ENCODE measurements at regions not wholly inside any gene's neighbourhood (a gene's known extent, or its start where the extent isn't known, plus 50 kb on each side); places are given as distances from the start of the nearest gene placed in this dataset.

GRCh38 chr16:48942996-48943395, 333.0 kb upstream of the N4BP1 start:
- no peak for DNase-seq (ENCODE audit: low read depth)

DNA sequence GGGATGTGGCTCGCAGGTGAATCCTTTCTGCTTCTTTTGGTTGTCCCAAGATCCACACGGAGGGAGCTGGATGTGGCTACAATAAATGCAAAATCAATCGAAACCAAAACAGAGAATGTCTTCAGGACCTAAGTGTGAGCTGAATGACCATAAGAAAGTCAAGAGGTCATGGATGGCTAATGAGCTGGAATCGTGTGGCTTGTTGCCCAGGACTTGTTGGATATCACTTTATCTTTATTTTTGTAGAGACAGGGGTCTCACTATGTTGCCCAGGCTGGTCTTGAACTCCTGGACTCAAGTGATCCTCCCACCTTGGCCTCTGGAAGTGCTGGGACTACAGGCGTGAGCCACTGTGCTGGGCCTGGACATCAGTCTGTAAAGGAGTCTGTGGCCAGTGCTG, 326.8 kb upstream of the N4BP1 start:
- no peak for DNase-seq (ENCODE audit: low read depth)

- peak; percentile 3 for DNase-seq (ENCODE audit: low read depth)
These were observed 322.4 kb upstream of the N4BP1 start for GRCh38 chr16:48932216-48932855.

- no peak for DNase-seq (ENCODE audit: low read depth)
These were observed 321.1 kb upstream of the N4BP1 start for GRCh38 chr16:48930951-48931553.

DNA sequence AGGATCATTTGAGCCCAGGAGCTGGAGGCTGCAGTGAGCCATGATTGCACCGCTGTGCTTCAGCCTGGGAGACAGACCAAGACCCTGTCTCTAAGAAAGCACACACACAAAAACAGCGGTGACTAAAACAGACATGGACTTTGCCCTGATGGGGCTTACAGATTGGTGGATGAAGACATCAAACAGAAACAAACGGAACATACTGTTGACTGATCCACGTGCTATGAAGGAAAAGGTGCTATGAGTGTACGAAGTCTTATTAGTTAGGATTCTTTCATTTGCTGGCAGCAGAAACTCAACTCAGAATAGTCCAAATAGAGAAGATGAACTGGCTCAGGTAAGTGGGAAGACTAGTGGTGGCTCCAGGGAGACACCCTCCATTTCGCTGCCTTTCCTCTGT, 309.8 kb upstream of the N4BP1 start:
- DNase-seq (ENCODE audit: low read depth): no peak

GRCh38 chr16:48918520-48919258, 308.7 kb upstream of the N4BP1 start:
- DNase-seq (ENCODE audit: low read depth): no peak

DNA sequence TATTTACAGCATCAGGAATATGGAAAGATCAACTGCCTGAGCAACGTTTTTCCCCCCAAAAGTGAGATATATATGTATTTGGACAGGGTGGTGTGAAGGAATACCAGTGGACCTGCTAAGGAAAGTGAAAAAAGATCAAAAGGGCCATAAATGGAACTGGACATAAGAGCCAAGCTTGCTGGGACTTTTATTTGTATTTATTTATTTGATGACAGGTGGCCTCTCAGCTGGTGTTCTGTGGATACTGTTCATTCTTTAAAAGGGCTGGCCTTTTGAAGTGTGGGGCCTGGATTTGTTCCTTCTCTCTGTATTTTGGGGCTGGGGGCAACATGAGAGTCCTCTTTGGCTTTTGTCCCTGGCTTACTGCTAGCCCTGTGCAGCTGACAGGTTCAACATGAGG, 306.6 kb upstream of the N4BP1 start:
- no peak for DNase-seq (ENCODE audit: low read depth)

GRCh38 chr16:48914070-48914469, 304.1 kb upstream of the N4BP1 start:
- no peak for DNase-seq (ENCODE audit: low read depth)

DNA sequence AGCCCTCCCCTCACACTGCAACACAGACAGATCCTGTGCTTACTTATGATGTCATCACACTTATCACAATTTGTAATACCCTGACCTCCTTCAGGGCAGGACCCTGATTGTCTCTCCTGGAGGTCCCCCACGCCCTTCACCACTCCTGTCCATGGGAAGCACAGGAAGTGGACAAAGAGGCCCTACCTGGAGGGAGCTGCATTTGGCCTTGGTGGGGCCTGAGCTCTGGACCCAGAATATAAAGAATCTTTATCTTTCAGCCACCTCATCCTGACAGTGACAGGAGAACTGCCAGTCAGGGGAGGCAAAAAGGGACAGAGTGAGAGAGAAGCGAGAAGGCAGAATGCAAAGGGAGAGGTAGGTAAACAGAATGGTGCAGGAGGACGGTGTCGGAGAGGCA, 303.4 kb upstream of the N4BP1 start:
- DNase-seq (ENCODE audit: low read depth): no peak

- no peak for DNase-seq (ENCODE audit: low read depth)
These were observed 302.4 kb upstream of the N4BP1 start for GRCh38 chr16:48912360-48912759.

DNA sequence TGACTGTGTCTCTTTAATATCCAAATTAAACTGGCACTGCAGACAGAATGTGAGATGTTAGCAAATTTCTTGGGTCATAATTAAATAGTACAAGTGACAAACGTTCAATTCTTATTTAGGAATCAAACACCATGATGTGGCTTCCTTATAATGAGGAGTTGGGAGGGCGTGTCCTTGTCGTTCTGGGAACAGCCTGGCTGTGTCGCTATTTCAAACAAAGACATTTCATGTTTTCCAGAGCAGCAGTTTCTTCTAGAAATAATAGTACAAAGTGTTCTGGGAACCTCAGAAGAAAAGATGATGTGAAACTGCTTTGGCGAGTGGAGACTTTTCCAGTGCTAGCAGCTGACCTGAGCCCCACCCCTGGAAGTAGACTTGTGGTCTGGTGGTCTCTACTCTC, 301.7 kb upstream of the N4BP1 start:
- DNase-seq (ENCODE audit: low read depth): no peak

DNA sequence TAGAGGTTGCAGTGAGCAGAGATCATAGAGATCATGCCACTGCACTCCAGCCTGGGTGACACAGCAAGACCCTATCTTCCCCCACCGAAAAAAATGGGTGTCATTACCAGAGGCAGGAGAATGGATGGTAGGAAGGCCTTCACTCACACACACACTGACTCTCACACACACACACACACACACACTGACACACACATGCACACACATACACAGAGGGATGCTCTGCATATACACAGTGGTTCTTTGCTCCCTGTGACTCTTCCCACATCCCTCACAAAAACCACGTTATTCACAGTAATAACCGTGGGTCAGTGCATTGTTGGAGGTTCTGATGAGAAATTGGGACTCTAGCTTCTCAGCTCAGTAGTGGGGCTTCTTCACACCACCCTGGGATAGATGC, 300.2 kb upstream of the N4BP1 start:
- DNase-seq (ENCODE audit: low read depth): no peak

GRCh38 chr16:48909231-48909630, 299.3 kb upstream of the N4BP1 start:
- DNase-seq (ENCODE audit: low read depth): no peak

DNA sequence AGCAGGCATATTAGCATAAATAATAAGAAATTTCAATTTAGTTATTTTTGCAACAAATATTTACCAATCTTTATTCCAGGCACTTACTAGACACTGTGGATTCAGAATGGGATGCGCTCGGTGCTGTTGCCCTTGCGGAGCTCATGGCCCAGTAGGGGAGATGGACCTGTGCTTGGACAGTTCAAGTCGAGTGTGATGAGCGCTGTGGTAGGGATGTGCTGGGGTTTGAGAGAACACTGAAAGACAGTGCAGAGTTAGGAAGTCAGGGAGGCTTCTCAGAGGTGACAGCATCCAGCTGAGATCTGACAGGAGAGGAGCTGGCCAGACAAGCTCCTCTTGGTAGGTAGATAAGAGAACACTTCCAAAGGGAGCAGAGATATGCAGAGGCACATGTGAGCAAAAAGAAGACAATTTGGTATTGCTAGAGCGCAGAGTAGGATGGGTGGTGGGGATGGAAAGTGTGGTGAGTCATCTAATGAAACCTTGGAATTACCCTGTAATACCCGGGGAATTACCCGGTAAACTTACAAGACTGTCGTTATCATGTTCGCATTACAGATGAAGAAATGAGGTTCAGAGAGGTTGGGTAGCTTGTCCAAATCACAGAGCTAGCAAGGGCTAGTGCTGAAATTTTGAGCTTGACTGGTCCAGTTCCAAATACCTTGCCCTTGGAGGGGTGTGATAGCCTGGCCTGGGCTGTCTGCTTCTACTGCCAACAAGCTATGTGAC, 298.1 kb upstream of the N4BP1 start:
- DNase-seq (ENCODE audit: low read depth): no peak

DNA sequence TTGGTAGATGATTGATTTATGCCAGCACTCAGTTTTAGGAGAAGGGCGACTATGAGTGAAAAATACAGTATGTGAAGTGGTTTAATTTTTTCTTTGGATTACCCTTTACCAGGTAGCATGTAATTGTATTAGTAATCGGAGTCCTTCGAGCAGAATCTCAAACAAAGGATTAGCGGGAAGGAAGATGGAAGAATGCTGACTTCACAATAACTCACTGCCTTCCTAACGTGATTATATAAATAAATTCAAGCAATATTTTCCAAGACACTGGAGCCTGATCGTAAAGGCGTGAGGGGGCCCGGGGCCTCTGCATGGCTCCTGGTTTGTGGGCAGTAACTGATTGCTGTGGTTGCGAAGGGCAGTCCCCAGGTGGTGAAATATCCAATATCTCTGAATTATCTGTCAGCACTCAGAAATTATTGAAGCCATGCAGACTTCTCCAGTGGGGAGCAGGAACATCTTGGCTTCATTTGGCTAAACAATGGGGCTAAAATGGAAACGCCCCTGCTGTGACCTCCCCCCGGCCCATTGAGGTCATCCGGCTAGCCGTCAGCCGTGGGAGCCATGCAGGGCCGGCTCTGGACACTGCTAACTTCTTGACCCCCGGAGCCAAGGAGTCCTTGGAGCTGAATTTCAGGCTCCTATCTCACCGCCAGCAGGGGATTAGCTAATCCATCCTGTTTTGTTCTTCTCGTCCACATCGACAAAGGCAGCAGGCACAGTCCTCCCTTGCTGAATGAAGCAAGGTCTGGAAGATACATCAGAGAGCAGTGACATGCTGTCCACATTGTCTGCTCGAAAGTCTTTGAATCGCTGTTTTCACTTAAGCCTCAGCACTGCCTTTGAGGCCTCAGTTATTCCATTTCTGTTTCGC, 295.9 kb upstream of the N4BP1 start:
- DNase-seq (ENCODE audit: low read depth): no peak

DNA sequence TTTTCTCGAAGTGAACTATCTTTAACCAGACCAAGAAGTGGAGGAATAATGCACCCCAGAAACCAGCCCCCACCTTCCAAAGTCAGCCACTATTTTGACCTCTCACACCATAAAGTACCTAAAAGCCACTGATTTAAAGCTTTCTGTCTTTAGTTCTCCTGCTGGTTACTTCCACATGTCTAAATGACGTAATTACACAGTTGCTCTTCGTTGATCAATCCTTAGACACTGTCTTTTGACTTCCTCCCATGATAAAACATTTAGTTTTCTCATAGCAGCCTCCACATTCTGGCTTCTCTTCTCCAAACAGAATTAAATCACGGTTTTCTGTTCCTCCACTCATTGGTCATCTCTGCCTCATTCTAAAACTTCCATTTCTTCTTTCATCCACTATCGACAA, 294.4 kb upstream of the N4BP1 start:
- DNase-seq (ENCODE audit: low read depth): no peak

DNA sequence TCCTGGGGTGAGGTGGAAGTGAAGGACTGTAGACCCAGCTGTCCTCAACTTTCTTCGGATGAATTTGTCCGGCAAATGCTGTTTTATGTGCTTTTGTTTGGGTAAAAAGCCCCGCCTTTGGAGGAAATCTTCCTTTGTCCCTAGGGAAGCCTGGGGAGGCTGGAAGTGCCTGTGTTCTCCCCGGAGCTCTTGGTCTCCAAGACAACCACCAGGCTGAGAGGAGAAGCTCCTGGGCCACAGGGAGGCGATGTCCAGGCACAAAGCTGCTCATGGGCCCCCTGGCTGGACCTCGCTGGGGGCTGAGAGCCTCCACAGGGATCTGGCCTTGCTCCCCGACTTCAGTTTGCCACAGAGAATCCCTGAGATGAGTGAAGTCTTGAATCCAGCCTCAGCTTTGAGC, 293.1 kb upstream of the N4BP1 start:
- no peak for DNase-seq (ENCODE audit: low read depth)

DNA sequence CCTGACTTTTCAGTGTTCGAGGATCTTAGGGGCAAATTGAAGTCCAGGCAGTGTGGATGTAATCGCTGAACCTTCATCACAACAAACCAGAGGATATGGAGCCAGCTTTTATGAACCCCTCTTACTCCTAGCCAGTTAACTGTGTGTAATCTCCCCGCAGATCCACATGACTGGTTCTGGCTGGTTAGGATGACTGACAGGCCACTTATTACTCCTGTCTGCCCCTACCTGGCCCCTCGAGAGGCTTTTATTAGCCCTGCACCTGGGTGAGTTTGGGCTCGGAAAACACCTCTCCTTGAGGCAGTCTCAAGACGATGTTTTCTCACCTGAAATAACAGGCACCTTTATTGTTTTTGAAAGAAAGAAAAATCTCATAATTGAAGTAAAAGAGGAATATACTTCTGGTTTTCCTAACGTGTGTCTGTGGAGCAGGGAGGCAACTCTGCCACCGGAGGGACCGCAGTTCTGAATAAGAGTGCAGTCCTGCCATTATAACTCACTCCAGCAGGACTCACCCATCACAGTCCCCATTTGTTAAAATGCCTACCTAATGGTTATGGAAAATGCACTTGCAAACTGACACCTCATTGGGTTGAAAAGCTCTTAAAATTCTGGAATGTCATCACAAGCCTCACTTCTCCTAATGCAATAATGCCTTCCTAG, 291.9 kb upstream of the N4BP1 start:
- DNase-seq (ENCODE audit: low read depth): no peak

GRCh38 chr16:48899500-48899899, 289.5 kb upstream of the N4BP1 start:
- DNase-seq (ENCODE audit: low read depth): no peak

GRCh38 chr16:48897698-48898205, 287.8 kb upstream of the N4BP1 start:
- DNase-seq (ENCODE audit: low read depth): no peak

DNA sequence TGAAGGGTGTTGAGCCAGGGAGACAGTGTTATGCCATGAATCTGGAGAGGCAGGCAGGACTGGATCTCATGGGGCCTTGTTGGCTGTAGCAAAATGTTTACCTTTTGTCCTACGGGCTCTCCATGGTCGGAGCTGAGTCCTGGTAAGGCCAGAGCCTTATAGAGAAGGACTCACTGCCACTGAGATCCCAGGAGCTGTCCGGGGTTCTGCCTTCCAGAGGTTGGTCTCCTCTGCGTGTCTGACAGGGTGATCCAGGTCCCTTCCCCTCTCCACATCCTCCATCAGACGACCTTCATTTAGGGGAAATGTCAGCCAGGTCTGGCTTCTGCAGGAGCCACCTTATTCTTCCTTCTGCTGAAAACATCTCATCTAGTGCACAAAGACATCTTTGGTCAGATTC, 285.2 kb upstream of the N4BP1 start:
- DNase-seq (ENCODE audit: low read depth): no peak
